HG03469 (cell line): ENCODE measurements at regions not wholly inside any gene's neighbourhood (a gene's known extent, or its start where the extent isn't known, plus 50 kb on each side); places are given as distances from the start of the nearest gene placed in this dataset.

Experiments used
- ATAC-seq: cut with Tn5 transposase; IDR thresholded peaks from one replicate; pipeline ENCODE4 v1.9.1; 2021; ENCODE audit warnings: mild to moderate bottlenecking, moderate library complexity, moderate number of reproducible peaks; ENCODE audit not compliant: unreplicated experiment

DNA sequence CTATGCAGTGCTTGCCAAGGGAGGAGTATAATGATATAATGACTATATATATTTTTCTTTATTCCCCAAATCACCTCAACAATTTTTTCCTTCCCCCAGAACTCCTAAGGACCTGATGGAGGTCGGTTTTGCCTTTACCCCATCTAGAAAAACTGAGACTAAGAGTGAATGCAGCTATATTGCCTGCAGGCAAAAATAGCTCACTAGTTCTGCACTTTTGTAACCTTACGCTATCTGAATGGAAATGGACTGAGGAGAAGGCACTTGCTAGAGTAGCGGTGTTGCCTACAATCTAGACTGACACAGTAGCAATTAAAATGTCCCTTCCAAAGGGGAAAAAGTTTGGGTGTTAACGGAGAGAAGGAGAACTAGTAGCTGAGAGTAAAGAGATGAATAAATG is 379.5 kb upstream of the SEMA6D start:
- ATAC-seq, result no peak

DNA sequence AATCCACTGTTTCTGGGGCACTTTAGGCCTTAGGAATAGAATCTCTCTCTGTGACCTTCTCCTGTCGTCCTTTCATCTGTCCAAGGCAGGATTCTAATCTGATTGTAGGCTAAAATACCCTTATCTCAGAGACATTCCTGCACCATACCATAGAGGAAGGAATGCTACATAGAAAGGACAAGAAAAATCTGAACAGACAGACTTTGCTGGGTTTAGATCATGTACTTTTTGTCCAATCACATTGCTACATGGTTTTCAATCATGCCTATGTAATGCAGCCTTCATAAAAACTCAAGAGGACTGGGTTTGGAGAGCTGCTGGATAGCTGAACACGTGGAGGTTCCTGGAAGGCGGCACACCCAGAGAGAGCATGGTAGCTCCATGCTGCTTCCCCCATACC is 378.5 kb upstream of the SEMA6D start:
- ATAC-seq, result no peak

DNA sequence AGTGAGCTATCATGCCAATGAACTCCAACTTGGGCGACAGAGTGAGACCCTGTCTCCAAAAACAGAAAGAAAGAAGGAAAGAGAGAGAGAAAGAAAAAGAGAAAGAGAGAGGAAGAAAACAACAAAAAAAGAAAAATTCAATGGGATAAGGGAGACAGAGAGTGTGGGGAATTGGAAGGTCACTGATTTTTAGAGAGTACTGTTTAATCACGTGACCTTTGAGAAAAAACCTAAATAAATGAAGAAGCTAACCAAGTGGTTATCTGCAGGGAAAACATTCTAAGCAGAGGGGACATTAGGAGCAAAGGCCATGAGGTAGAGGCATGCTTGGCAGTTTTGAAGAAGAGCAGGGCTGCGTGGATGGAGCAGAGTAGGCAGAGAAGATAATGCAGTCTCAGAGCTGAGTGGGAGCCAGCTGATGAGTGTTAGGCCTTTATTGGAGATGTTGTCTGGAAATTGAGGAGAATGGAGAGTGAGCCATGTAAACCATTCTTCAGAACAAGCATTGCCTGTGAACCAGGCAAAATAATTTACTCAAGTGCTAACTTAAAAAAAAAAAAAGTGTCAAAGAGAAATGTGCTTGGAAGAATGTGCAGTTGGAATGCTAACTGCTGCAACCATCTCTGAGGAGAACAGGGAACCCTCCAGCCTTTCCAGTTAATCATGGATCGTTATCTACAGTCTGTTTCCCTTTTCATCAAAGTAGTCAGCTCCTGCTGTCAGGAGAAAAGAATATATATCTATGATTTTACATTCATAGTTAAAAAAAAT is 377.3 kb upstream of the SEMA6D start:
- no peak for ATAC-seq

DNA sequence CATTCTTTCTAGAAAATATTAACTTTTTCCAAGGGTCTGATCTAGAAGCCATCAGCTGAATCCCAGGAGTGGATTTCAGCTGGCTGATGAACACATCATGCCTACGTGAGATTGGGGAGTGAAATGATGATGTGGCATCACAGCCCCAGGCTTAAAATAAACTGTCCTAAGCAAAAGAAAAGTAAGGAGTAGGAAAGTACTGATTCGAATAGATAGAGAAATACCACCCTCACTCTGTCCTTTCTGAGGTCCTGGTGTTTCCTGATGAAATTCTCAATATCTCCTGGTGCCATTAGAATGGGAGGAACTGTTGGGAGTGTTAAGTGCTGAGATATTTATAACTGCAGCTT is 376.8 kb upstream of the SEMA6D start:
- no peak for ATAC-seq

DNA sequence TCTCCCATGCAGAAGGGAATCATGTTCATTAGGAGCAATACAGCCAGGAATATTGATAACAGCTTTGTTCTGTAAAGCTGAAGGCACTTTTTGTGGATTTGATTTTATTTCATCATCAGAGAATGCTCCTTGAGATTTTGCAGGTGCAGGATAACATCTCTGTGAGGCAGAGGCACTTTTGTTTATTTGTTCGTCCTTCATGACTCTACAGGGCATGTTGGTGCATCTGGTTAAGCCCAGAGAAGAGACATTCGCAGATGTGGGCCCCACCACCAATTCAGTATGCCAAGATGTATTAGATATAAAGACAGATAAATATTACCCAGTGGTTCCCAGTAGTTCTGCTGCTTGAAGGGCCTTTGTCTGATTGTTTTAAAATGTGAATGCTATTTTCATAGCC is 368.1 kb upstream of the SEMA6D start:
- no peak for ATAC-seq

DNA sequence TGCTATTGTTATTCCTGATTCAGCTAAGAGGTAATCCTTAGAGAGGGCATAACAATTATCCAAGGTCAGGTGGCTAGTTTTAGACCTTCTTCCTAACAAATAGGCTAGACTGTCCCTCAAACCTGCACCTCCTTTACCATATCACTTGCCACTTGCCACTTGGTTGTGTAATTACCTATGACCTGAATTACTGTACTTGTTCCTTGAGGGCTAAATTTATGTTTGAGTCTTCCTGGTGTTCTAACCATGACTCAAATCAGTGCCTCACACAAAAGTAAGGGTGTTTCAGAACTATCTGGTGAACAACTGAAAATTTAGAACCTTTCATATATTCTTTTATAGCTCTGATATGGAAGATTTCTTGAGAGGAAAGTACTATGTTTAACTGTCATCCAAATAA is 365.8 kb upstream of the SEMA6D start:
- no peak for ATAC-seq

DNA sequence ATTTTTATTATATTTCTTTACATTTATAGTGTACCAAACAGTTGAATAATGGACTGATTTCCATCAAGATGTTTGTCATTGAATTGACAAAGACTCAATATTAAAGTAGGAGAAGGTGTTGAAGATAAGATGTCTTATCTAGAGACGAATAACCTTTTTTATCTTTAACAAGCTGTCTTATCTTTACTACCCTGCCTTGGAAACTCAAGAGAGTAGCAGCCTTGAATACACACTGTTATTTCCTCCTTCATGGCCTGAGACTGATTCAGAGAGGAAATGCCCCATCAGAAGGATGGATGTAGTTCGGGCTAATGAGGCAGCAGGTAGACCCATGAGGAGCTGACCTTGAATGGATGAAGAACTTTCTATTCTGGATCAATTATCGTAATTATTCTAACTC is 365.1 kb upstream of the SEMA6D start:
- ATAC-seq, result no peak

DNA sequence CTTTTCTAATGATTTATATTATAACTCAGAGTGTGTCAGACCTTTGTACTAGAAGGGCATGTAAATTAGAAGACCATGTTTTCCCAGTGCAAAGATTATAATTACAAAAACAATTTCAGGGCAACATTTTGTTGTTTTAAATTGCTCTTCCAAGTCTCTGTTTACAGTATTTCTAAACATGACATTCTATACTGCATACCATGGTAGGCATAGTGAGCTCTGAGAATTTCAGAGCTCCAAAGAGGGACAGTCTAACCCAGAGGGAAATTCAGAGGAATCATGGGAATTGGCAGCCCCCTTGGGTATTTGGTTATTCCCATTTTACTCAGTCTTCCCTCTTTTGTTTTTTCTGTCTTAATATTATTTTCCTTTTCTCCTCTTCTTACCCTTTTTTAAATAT is 361.5 kb upstream of the SEMA6D start:
- no peak for ATAC-seq

DNA sequence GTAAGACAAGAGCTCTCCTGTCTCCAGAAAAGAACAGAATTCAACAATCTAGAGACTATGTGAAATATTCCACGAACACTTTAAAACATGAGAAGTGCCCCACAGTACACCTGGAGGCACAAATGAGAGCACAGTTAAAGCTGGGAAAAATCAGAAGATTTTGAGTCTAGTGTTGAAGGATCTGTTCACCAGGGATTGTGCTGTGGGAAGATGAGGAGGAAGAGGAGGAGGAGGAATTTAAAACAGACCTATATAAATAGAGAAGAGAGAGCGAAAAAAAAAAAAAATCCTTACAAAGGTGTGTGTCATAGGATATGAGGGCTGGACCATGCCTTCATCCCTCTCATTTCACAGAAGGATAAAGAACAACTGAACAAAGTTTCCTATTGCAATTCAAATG is 361.0 kb upstream of the SEMA6D start:
- no peak for ATAC-seq

DNA sequence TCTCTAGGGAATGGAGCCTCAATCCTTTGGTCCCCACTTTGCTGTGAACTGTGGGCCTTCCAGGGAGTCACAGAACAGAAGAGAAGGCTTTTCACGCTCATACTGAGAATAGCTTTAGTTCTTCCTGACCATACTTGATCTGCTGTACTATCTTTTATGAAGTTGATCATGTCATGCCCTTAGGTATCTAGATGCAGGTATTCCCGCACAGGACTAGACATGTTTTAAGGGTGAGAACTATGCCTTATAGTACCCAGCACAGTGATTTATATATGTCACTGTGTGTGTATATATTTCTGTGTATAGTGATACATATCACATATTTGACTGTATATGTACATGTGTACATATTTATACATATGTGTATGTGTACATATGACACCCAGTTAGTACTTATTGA is 358.4 kb upstream of the SEMA6D start:
- ATAC-seq, result no peak

DNA sequence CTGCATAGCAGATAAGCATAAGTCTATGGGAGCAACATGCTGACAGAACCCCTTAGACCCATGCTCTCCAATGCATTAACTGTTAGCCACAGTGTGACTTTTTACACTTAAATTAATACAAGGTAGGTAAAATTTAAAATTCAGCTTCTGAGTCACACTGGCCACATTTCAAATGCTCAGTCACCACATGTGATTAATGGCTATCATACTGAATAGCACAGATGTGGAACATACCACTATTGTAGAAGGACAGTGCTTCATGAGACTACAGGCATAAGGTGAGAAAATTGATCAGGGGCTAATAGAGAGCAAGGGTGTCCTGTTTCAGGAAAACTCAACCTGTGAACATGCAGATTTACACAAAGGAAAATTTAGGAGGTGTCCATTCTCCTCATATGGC is 357.0 kb upstream of the SEMA6D start:
- ATAC-seq, result no peak

DNA sequence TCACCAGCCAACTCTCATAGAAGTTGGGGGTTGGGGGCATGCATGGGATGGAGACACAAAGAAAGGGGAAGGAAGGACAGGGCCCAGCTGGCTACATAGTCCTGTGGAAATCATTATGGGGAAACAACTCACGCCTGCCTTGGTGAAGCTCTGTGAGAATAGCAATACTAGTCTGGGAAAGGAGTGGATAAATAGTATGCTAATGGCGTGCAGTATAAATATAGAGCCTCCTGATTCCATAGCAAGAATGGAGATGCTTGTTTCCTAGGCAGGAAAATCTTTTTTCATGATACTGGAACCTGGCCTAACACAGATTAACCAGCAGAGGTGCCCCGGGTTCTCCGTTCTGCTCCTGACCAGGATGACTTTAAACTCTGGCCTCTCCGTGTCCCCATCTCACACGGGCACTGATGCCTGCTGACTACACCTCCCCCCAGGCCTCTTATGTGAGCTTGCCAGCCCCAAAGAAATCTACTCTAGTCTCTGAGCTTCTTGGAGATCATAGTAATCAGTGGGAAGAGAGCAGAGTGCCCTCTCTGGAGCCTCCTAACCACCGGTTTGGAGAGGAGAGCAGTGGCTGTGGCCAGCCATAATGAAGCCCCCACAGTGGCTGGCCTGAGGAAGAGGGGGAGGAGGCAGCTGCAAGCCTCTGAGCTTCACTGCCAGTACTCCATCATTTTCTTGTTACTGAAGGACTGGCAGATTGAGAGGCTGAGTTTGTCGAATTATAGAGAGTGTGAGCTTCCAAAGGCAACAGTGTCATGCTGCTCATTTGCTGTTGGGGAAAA is 355.0 kb upstream of the SEMA6D start:
- ATAC-seq, result no peak

DNA sequence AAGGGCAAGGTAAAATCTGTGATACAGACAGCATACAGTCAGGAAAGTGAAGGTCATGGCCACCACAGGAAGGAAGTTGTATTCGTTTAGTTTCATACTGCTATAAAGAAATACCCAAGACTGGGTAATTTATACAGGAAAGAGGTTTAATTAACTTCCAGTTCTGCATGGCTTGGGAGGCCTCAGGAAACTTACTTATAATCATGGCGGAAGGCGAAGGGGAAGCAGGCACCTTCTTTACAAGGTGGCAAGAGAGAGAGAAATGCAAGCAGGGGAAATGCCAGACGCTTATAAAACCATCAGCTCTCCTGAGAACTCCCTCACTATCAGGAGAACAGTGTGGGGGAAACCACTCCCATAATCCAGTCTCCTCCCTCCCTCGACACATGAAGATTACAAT is 353.7 kb upstream of the SEMA6D start:
- no peak for ATAC-seq

DNA sequence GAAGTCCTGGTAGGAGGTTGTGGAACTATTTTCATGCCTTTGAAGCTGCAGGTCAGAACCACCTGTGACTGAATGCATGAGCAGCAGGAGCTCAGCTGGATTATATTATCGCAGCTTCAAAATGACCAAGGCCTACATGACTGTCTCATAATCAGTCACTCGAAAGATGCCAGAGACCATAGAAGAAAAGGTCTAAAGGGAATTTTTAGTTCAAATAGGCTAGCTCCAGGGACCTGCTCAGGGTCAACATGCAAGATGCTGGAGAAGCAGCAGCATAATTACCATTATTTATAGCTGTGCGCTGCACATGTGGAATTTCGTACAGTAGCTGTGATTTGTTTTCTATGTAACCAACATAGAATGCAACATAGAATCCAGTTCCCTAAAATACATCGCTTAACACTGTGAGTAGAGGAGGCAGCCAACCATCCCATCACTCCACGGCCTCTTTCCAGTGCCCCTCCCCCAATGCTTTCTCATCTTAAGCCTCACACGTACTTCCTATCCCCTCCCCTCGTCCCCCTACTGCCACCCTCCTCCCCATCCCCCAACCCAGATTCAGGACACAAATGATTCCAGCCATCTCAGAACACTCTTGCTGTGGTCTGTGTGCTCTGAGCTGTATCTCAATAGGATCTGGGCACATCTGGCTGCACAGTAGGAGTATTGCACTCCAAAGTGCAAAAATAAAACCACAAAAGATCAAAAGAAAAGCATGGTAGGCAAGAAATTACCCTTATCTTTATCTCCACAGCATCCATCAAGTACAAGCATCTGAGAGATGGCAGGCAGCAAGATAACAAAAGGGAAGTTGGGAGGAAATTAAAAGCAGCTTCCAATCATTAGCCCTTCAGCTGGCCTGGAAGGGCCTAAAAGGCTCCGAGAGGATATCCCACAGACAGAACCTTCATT is 352.8 kb upstream of the SEMA6D start:
- ATAC-seq, result no peak

DNA sequence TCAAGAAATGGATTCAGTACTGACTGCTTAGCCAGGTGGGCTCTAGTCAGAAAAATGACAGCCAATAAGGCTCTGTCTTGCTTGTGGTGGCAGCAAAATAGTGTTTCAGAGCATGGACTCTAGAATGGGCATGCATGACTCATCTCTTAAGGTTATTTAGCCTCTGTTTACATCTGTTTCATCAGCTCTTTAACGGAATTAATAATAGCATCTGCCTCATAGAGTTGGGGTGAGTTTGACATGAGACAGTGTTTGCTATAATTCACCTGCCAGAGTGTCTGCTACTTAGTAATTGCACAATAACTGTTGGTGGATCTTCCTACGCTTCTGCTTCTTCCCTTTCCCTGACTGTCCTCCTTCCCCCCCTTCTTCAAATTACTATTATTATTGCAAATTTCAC is 350.4 kb upstream of the SEMA6D start:
- no peak for ATAC-seq

DNA sequence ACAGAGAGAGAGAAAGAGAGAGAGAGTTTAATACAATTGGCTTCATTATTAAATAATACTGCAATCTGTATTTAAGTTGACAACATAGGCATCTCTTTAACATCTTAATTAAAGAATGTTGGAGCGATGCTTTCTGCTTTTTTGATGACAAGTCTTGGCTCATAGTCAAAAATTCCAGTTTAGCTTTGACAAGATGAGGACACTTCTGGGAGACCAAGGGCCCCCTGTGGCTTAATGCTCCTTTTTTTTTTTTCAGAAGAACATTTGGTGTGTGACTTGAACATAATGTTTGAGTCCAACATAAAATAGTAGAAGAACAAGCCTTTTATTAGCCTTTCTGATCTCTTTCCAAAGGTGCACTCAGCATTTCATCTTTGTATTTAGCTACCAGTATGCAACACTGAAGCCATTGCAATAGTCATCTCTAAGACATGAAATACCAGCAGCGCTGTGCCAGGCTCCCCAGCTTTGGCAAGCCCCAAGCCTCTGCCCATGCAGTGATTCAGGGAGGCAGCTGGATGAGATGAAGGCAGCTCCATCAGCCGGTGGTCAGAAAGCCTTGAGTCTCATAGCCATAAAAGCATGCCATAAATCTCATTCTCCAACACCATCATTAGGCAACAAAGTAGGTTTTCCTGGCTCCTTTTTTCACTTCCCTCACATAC is 349.4 kb upstream of the SEMA6D start:
- ATAC-seq, result no peak

DNA sequence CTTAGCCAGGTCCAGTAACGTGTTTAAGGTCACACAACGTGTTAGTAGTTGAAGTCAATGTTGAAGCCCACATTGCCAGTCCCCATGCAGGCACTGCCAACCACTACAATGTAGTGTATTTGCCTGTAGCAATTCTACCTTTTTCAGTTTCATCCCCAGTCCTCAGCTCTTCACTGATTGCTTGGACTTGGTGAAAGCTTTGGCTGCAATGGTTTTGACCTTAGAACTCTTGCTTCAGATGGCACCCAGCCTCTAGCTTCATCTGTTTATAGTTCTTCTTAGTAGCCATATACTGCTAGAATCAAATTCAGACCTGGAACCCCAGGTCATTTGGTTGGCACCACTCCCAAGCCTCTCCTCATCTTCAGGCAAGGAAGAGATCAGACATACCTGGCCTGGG is 345.4 kb upstream of the SEMA6D start:
- no peak for ATAC-seq

DNA sequence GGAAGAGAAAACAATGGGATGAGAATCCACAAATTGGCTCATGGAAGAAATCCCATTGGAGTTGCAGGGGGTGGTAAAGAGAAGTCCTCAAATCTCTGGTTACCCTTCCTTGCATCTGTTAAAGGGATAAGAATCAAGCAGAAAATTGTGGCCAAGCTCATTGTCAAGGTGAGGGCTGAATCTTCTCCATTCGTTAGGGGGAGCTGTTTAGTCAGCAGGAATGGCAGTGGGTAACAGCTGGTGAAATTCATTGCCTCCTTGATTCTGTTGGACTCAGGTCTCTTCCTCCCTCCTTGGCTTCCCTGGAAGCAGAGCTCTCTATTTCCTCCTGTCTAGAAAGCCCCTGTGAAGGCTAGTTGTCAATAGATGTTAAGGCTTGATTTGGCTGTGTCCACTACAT is 343.1 kb upstream of the SEMA6D start:
- ATAC-seq, result no peak

DNA sequence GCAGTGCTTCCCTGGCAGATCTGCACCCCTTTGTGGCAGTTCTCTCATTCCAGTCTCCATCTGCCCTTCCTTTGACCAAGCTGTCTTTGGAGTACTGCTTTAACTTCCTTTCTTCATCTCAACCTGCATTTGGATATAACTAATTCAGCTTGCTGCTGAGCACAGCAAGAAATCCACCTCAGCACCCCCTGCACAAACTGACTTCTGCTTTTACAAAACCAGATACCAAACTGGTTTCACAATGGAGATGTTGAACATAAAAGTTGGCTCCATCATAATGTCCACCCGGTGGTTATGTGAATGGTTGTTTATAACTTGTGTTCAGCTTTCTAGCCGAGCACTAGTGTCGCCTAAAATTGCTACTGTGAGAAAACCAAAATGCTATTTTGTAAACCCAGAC is 341.1 kb upstream of the SEMA6D start:
- no peak for ATAC-seq

DNA sequence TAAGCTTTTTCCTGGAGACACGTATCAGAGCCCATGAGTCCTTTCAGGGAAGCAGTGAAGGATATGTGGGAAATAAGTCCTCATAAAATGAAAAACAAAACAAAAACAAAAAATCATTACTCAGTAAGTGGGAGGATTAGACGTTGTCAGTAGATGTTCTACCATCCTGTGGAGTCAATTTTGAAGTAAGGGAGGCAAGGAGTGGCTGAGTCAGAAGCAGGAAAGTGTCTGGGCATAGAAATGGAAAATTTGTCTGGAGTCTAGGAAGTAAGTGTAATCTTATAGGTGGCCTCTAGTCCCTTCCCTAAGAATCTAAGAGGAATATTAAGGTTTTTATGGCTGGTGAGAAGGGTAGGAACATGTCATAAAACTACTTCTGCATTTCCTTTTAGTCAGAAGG is 339.8 kb upstream of the SEMA6D start:
- no peak for ATAC-seq

DNA sequence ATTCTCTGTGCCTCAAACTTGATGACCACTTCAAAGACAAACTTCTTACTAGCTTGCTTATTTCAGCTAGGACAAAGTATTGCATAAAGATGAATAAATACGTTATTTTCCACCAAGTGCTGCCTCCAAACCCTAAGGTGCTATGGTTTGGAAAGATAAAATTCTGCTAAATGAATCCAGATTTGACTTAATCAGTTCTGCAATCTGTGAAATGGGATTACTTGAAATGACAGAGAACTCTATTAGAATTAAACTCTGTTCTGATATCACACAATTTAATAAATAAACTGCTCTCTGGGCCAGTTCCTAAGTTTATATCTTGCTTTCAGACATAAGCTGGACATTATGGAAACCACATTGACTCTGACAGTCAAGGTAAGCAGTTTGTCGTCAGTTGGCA is 338.8 kb upstream of the SEMA6D start:
- no peak for ATAC-seq
